ENCODE measurements at regions not wholly inside any gene's neighbourhood (a gene's known extent, or its start where the extent isn't known, plus 50 kb on each side); places are given as distances from the start of the nearest gene placed in this dataset.

GRCh38 chr17:69900829-69901228 is 174.2 kb upstream of the KCNJ16 start:
- H3K9ac ChIP-seq: no peak overlapping the region
- H3K36me3 ChIP-seq (replicated peaks in 1 of 2; ENCODE audit: control insufficient read depth in 1 of 2, insufficient read depth in 2 of 2, low read length in 1 of 2): no peaks in the 10 kb centered on the region
- no peaks in the 10 kb centered on the region for H3K9me3 ChIP-seq
- TF ChIP-seq PBX3 (IDR thresholded peaks at IDR 0.05) (no peak), IRF3 (IDR thresholded peaks at IDR 0.05; ENCODE audit: low read depth, low read length) (no peak), MAX (IDR thresholded peaks at IDR 0.05; ENCODE audit: low read depth) (no peak), RAD21 (IDR thresholded peaks at IDR 0.05; ENCODE audit: low read length) (no peak), ELF1 (IDR thresholded peaks at IDR 0.05) (no peak), EZH2phosphoT487 (IDR thresholded peaks at IDR 0.05; ENCODE audit: borderline replicate concordance, low read depth) (no peak), FOXM1 (IDR thresholded peaks at IDR 0.05; ENCODE audit: low read depth) (no peak), GABPA (IDR thresholded peaks at IDR 0.05; ENCODE audit: low read depth) (no peak), RXRA (IDR thresholded peaks at IDR 0.05; ENCODE audit: borderline replicate concordance, low read depth) (no peak), POLR2AphosphoS5 (IDR thresholded peaks at IDR 0.05; ENCODE audit: low read depth, low read length) (no peak), NRF1 (IDR thresholded peaks at IDR 0.05; ENCODE audit: low read depth, low read length) (no peak), MXI1 (IDR thresholded peaks at IDR 0.05; ENCODE audit: low read depth, low read length) (no peak)
- H2AFZ ChIP-seq (ENCODE audit: low read depth): no peak overlapping the region
- WGBS (ENCODE audit: low lambda C conversion rate): 58% methylated on average over 8 of the region's 8 CpGs
- peaks cover 0 to 5% of the 10 kb centered on the region in 2 experiments; a peak in 1 of 4 replicates for H3K4me1 ChIP-seq (ENCODE audit: control insufficient read depth in 1 of 2, insufficient read depth in 2 of 2, low read depth in 1 of 2, low read length in 1 of 2)
- CTCF ChIA-PET: no interaction called here
- no peaks in the 10 kb centered on the region for H3K27me3 ChIP-seq (ENCODE audit: insufficient read depth)
- H3K9me2 ChIP-seq: no peaks in the 10 kb centered on the region
- H3K4me3 ChIP-seq (ENCODE audit: low read depth in 2 of 2, low read length in 1 of 2): no peak overlapping the region
- no peak overlapping the region for H3K27ac ChIP-seq (ENCODE audit: low read depth in 2 of 2, low read length in 1 of 2)
- no peak for DNase-seq
- POLR2A ChIA-PET: no interaction called here
- H3K4me2 ChIP-seq: no peak overlapping the region
- no peaks in the 10 kb centered on the region for H3F3A ChIP-seq (replicated peaks; ENCODE audit: insufficient read depth)
- H3K79me2 ChIP-seq (ENCODE audit: insufficient read depth): no peaks in the 10 kb centered on the region
- H4K20me1 ChIP-seq (ENCODE audit: insufficient read depth): no peaks in the 10 kb centered on the region

GRCh38 chr17:69906306-69906705 is 168.7 kb upstream of the KCNJ16 start:
- WGBS (ENCODE audit: low lambda C conversion rate): 77% methylated on average over 4 of the region's 4 CpGs
- TF ChIP-seq SIN3A (IDR thresholded peaks at IDR 0.05; ENCODE audit: borderline replicate concordance, low read depth, low read length) (no peak), IRF3 (IDR thresholded peaks at IDR 0.05; ENCODE audit: low read depth, low read length) (no peak), CTCF (IDR thresholded peaks at IDR 0.05) (no peak), YY1 (IDR thresholded peaks at IDR 0.05; ENCODE audit: low read depth) (no peak), NFIC (IDR thresholded peaks at IDR 0.05; ENCODE audit: borderline replicate concordance) (no peak), FOXM1 (IDR thresholded peaks at IDR 0.05; ENCODE audit: low read depth) (no peak), JUND (IDR thresholded peaks at IDR 0.05) (no peak), EP300 (IDR thresholded peaks at IDR 0.05; ENCODE audit: borderline replicate concordance in 1 of 2, low read depth in 1 of 2, low read length in 1 of 2) (no peak), RAD21 (IDR thresholded peaks at IDR 0.05; ENCODE audit: low read length) (no peak), ZBTB33 (IDR thresholded peaks at IDR 0.05; ENCODE audit: borderline replicate concordance, low read depth) (no peak), PBX3 (IDR thresholded peaks at IDR 0.05) (no peak)

More at GRCh38 chr17:69906306-69906705, 168.7 kb upstream of the KCNJ16 start:
- Histone ChIP-seq H3K4me1 (ENCODE audit: control insufficient read depth in 1 of 2, insufficient read depth in 2 of 2, low read depth in 1 of 2, low read length in 1 of 2) (no peaks in the 10 kb centered on the region), H3F3A (replicated peaks; ENCODE audit: insufficient read depth) (no peaks in the 10 kb centered on the region), H3K36me3 (replicated peaks in 1 of 2; ENCODE audit: control insufficient read depth in 1 of 2, insufficient read depth in 2 of 2, low read length in 1 of 2) (no peaks in the 10 kb centered on the region), H3K27me3 (ENCODE audit: insufficient read depth) (no peaks in the 10 kb centered on the region), H3K9me3 (no peaks in the 10 kb centered on the region), H4K20me1 (ENCODE audit: insufficient read depth) (no peaks in the 10 kb centered on the region), H3K9ac (no peak overlapping the region), H3K4me2 (no peak overlapping the region), H3K9me2 (no peaks in the 10 kb centered on the region), H3K4me3 (ENCODE audit: low read depth in 2 of 2, low read length in 1 of 2) (no peak overlapping the region), H3K79me2 (ENCODE audit: insufficient read depth) (no peaks in the 10 kb centered on the region), H3K27ac (ENCODE audit: low read depth in 2 of 2, low read length in 1 of 2) (no peak overlapping the region), H2AFZ (ENCODE audit: low read depth) (no peak overlapping the region)
- ChIA-PET POLR2A (no interaction called here), CTCF (interaction anchor here (1.1 kb wide), 1 partner anchor 238 kb away, joined by 3 read pairs; no protein-coding TSS in a partner anchor)
- DNase-seq: no peak

Data from SK-N-SH (cell line).